ENCODE measurements at regions not wholly inside any gene's neighbourhood (a gene's known extent, or its start where the extent isn't known, plus 50 kb on each side); places are given as distances from the start of the nearest gene placed in this dataset.
A peak's percentile ranks its signal among the peaks of the same experiment; 100 is the strongest.
"Not testable (repeated sequence)": the region's sequence is repeated elsewhere in the genome, so short reads cannot be mapped to it uniquely, and the experiment has no call there.

DNA sequence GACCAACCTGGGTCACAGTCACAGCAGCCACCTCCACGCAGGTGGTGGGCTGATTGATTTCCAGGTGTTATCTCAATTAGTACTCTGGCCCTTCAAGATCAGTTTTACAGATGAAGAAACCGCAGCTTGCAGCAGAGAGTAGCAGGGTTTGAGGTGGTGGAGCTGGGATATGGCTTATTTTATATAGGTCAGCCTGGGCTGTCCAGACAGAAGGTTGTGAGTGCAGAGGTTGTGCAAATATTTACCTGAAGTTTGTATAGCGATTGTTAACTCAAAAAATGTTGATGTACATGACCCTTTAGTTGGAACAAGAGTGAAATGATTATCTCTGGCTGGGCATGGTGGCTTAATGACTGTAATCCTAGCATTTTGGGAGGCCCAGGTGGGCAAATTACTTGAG lies 179.4 kb upstream of the SPATA31A3 start:
- H3K4me1 ChIP-seq; DNase-seq; ATAC-seq; H3K27me3 ChIP-seq; H3K9me3 ChIP-seq; H3K27ac ChIP-seq; intact Hi-C loops (cut with DNase I); H3K36me3 ChIP-seq; H3K4me3 ChIP-seq: not testable (repeated sequence)
- WGBS, 2 donors = 82% methylated on average over 1 of the region's 3 CpGs

DNA sequence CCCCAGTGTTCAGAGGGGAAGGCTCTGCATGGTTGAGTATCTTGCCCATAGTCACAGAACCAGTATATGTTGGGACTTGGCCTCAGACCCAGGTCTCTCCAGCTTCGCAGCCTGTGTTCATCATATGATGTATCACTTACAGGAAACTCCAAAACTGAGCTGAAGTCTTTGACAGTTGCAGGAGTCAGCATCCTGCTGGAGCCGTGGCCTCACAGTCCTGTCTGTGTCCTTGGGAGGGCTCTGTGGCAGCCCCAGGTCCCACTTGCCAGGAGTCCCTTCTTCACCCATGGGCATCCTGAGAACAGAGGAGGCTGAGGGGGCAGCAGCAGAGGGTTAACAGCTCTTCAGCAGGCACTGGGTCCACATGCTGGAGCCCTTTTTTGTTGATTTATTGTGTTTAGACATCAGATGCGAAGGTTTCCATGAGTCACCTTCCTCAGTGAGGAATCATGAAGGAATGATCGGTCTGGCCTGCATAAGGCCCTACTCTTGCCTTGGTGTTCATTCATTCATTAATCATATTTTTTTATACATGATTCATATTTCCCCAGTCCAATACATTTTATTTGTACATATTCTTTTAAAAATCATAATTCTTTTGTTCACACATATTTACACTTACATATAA lies 176.3 kb upstream of the SPATA31A3 start:
- H3K9me3 ChIP-seq; ATAC-seq; intact Hi-C loops (cut with DNase I); H3K27ac ChIP-seq; H3K4me3 ChIP-seq; H3K4me1 ChIP-seq; H3K36me3 ChIP-seq; DNase-seq; H3K27me3 ChIP-seq: not testable (repeated sequence)
- 84 to 86% methylated on average over 2 of the region's 4 CpGs for WGBS, 2 donors

DNA sequence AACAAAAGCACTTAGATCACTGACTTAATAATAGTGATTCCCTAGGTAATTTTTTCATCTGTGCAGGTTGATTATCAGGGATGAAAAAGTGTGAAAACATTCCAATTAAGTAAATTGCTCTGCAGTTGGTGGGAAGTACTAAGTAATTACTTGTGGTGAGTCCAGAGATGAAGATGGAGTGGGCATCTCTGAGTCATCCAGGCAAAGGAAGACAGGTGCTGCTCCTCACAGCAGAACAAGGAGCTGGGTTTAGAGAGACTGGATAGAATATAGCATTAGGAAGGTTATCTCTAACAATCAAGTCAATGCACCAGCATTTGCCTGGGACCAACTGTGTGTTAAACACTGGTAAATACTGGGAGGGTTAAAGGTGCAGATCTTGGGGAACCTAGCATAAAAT lies 174.0 kb upstream of the SPATA31A3 start:
- H3K9me3 ChIP-seq; ATAC-seq; H3K36me3 ChIP-seq; intact Hi-C loops (cut with DNase I); H3K4me3 ChIP-seq; H3K4me1 ChIP-seq; H3K27ac ChIP-seq; H3K27me3 ChIP-seq; DNase-seq: not testable (repeated sequence)

DNA sequence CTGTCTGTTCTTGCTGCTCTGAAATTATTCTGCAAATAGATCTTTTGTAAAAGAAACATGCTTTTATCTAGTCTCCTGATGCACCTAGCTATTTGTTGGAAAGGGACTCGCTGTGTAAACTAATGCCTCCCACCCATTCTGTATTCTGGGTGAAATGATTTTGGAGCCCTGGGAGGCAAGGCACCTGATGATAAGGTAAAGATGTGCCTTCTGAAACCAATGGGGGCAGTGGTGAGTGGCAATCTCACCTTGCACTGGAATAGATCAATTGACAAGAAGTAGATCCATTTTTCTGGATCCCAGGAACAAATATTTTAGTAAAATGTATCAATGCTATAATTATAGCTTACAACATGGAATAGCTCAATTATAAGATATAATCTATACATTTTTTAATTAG lies 170.5 kb upstream of the SPATA31A3 start:
- no CpG with 5 or more reads among the region's 1 CpG for WGBS, 2 donors
- H3K36me3 ChIP-seq; intact Hi-C loops (cut with DNase I): not testable (repeated sequence)

DNA sequence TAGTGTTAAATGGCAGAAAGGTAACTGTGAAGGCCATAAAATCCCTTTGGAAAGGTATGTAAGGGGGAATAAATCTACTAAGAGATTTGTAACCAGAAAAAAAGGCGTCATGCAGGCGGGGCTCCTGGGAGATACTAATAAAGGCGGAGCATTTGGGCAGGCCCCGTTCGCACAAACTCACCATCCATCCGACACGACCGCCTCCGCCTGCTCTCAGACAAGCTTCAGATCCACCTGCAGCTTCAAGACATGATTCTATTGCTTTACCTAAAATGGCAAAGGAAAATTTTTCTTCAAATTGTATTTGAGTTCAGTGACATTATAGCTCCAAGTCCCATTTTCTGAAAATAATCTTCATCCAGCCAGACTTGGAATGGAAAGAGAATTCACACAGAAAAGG lies 162.9 kb upstream of the SPATA31A3 start:
- WGBS, 2 donors = 91 to 94% methylated on average over 7 to 8 of the region's 9 CpGs
- intact Hi-C loops (cut with DNase I); DNase-seq: not testable (repeated sequence)

More for the DNA sequence above, 170.5 kb upstream of the SPATA31A3 start:
- H3K4me3 ChIP-seq, DNase-seq, H3K27ac ChIP-seq, H3K27me3 ChIP-seq, H3K9me3 ChIP-seq, ATAC-seq, H3K4me1 ChIP-seq: not testable (repeated sequence)

DNA sequence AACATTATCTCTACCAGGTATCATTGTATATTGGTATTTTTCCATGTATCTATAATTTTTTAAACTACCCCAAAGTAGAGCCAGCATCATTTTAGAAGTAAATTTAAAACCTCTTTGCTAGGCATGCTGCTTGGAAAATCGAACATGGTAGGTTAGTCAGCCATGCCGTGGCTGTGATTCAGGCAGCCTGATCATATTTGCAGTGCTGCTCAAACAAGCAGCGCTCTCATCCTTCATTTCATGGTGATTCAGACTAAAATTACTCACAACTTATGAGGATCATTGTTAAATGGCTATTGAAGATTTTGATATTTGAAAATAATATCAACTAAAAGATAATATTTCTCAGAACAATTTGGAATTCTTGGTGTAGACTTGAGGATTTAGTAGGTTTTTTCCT lies 161.2 kb upstream of the SPATA31A3 start:
- H3K4me1 ChIP-seq; H3K36me3 ChIP-seq; H3K27ac ChIP-seq; ATAC-seq; DNase-seq; H3K4me3 ChIP-seq; H3K9me3 ChIP-seq; H3K27me3 ChIP-seq; intact Hi-C loops (cut with DNase I): not testable (repeated sequence)
- WGBS, 2 donors = no CpG with 5 or more reads among the region's 3 CpGs

More for the DNA sequence above, 162.9 kb upstream of the SPATA31A3 start:
- not testable (repeated sequence) for ATAC-seq, H3K9me3 ChIP-seq, H3K36me3 ChIP-seq, H3K27ac ChIP-seq, H3K27me3 ChIP-seq, H3K4me1 ChIP-seq, H3K4me3 ChIP-seq

DNA sequence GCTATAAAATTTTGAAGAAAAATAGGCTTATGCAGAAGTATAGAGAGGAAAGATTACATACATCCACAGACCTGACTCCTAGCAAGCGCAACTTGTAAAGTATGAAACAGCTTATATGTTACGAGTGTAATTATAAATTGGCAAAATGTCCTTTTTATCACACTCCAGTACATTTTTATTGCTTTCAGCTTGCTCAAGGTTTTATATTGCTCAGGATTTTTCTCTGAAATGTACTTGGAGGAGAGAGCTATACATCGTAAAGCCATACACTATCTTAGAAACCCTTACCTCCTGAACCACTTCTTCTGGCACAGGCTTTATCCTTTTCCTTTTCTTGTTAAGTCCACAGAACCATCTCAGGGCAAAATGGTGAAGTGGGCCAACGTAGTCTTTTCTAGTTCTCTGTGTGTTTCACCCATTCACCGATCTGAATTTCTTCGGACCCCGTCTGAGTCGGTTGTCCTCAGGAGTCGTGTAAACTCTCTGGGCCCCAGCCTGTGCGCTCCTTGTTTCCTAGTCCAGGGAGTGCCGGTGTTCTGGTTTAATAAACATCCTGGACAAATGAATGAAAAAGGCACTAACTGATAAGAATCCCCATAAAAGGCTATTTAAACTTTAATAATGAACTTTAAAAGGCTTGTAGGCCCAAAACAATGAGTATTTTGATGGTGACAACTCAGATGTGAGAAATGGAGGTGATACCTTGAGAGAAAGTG lies 150.2 kb upstream of the SPATA31A3 start:
- H3K27ac ChIP-seq = not testable (repeated sequence)

DNA sequence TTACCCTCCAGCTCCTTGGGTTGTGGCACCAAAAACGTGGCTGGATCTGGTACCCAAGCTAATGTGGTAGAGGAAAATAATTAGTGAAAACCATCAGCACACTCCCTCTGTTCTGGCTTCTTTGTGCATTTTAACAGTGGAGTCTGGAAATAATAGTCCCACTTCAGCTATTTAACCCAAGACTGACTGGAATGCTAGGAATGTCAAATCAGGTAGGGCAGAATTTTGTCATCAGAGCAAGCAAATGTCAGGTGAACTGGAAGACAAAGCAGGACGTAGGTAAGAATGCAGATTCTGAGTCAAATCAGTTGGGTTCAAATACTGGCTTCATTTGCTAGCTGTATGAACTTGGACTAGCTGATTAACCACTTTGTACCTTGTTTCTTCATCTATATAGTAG lies 144.0 kb upstream of the SPATA31A3 start:
- no CpG with 5 or more reads among the region's 2 CpGs for WGBS, 2 donors
- H3K27ac ChIP-seq; H3K36me3 ChIP-seq; intact Hi-C loops (cut with DNase I); H3K9me3 ChIP-seq; H3K27me3 ChIP-seq; H3K4me3 ChIP-seq; ATAC-seq; DNase-seq; H3K4me1 ChIP-seq: not testable (repeated sequence)

More for the DNA sequence above, 150.2 kb upstream of the SPATA31A3 start:
- intact Hi-C loops (cut with DNase I); H3K36me3 ChIP-seq; DNase-seq; H3K4me3 ChIP-seq; ATAC-seq; H3K27me3 ChIP-seq; H3K9me3 ChIP-seq; H3K4me1 ChIP-seq: not testable (repeated sequence)
- WGBS, 2 donors = 83 to 94% methylated on average over 8 of the region's 11 CpGs

DNA sequence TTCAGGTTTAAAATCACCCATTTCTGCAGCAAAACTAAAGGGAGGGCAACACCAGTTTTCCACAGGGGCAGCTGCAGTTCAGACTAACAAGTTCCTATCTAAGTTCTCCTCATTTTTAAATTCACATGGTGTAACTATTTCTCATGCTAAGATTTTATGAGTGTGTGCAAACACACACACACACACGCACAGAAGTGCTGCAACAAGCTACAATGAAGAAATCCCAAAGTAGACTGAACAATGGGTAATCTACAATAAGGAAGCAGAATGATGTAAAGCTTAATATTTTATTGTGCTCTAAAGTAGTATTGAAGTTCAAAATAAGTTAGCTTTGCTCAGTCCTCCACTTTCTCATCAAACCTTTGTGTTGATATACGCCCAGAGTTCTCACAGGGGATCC lies 140.8 kb upstream of the SPATA31A3 start:
- H3K4me3 ChIP-seq; ATAC-seq; H3K27ac ChIP-seq; DNase-seq; H3K4me1 ChIP-seq; intact Hi-C loops (cut with DNase I); H3K27me3 ChIP-seq; H3K9me3 ChIP-seq; H3K36me3 ChIP-seq: not testable (repeated sequence)
- WGBS, 2 donors = 83 to 92% methylated on average over 1 of the region's 2 CpGs

DNA sequence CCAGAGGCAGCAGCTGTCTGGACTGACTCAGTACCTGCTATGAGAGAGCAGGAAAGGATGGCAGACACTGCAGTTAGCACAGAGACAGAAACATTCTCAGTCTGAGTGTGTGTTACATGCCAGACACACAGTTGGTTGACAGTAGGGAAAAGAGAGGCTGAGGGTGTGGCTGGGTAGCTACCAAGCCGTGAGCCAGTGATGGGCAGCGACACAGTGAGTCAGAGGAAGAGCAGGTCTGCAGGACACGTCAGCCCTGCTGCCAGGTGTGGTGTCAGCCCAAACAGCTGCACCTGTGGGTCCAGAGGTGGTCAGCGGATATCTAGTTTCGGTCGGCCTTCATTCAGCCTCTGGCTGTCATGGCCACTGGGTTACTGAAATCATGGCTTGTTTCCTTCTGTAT lies 124.4 kb upstream of the SPATA31A3 start:
- DNase-seq; intact Hi-C loops (cut with DNase I); H3K36me3 ChIP-seq; H3K4me3 ChIP-seq; H3K27ac ChIP-seq; H3K4me1 ChIP-seq; H3K9me3 ChIP-seq; H3K27me3 ChIP-seq: not testable (repeated sequence)
- WGBS, 2 donors = no CpG with 5 or more reads among the region's 6 CpGs
- peak in 2 of 8 donors; percentile 29 to 42 for ATAC-seq

DNA sequence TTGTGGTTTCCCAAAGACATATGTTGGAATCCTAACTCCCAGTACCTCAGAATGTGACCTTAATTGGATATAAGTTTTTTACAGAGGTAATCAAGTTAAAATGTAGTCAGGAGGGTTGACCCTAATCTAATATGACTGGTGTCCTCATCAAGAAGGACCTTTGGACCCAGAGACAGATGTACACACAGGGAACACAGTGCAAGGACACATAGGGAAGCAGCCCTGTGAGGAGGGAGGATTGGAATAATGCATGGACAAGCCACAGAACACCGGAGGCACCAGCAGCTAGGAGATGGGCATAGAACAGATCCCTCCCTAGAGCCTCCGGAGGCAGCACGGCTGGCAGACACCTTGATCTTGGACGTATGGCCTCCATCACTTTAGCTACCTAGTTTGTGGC lies 119.8 kb upstream of the SPATA31A3 start:
- DNase-seq; H3K9me3 ChIP-seq; ATAC-seq; H3K4me3 ChIP-seq; H3K36me3 ChIP-seq; H3K4me1 ChIP-seq; intact Hi-C loops (cut with DNase I); H3K27me3 ChIP-seq; H3K27ac ChIP-seq: not testable (repeated sequence)
- WGBS, 2 donors = 76% methylated on average over 3 of the region's 4 CpGs; no CpG with 5 or more reads in 1 of the 2 donors

DNA sequence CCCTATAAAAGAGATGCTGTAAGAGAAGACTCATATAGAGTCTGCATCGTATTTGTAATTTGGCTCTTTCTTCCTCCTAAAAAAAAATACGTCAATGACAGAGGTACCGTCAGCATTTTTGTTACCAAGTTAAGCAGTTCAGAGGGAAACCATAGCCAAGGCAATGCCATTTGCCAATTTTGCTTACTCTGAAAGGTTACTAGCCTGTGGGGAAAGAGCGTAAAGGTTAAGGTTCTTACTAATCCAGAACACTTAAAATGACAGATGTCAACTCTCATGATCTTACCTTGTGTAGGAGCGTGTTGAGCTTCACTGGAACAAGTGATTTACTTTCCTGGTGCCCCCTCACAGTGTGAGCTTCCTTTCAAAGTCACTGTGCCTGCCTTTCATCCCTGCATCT lies 119.4 kb upstream of the SPATA31A3 start:
- H3K4me3 ChIP-seq; H3K36me3 ChIP-seq; H3K4me1 ChIP-seq; H3K27me3 ChIP-seq; ATAC-seq; H3K9me3 ChIP-seq; H3K27ac ChIP-seq; DNase-seq; intact Hi-C loops (cut with DNase I): not testable (repeated sequence)
- 93 to 95% methylated on average over 3 to 4 of the region's 5 CpGs for WGBS, 2 donors
